PC-3 (cell line): ENCODE measurements at regions not wholly inside any gene's neighbourhood (a gene's known extent, or its start where the extent isn't known, plus 50 kb on each side); places are given as distances from the start of the nearest gene placed in this dataset.

Source experiments
- ATAC-seq: fragments of 200-7000 bp; cut with Tn5 transposase; 2 replicates; pipeline ENCODE4 v1.9.1; 2020; ENCODE audit warnings: mild to moderate bottlenecking, moderate library complexity
- BruUV-seq: library from RNA; stranded (reverse); fragments of 400-500 nt; replicated peaks from 2 replicates; lab custom pipeline; 2021; lab: Mats Ljungman, UMichigan
- CTCF ChIA-PET: fragments of 300-600 bp; sonication (Branson Sonifier 250); formaldehyde crosslinking; loops from one replicate; lab custom pipeline; 2022; ENCODE audit warnings: antibody characterized with exemption; lab: Charles Lee
- POLR2A ChIA-PET: fragments of 300-600 bp; sonication (Branson Sonifier 250); formaldehyde crosslinking; loops from one replicate; lab custom pipeline; 2022; ENCODE audit warnings: antibody characterized with exemption; ENCODE audit not compliant: unreplicated experiment; lab: Charles Lee
- DNase-seq: peaks from one replicate; pipeline ENCODE4 v3.0.0-alpha.2; 2015
- H2AFZ ChIP-seq: fragments of 300-600 bp; sonication (generic); 2 replicates; pipeline ENCODE4 v1.6.0; 2016; ENCODE audit warnings: antibody characterized with exemption, low read length
- H3F3A ChIP-seq: fragments of 300-600 bp; sonication (generic); one replicate; pipeline ENCODE4 v1.6.0; 2017; ENCODE audit warnings: antibody characterized with exemption, low read length, control low read depth, mild to moderate bottlenecking; ENCODE audit not compliant: unreplicated experiment
- H3K27ac ChIP-seq: fragments of 300-600 bp; sonication (generic); 2 replicates; pipeline ENCODE4 v1.5.1; 2016; ENCODE audit warnings: mild to moderate bottlenecking, low read length
- H3K27me3 ChIP-seq: fragments of 300-600 bp; sonication (generic); 2 replicates; pipeline ENCODE4 v1.6.1; 2016; ENCODE audit warnings: low read length, mixed read lengths
- H3K36me3 ChIP-seq: fragments of 300-600 bp; sonication (generic); 2 replicates; pipeline ENCODE4 v1.6.1; 2016; ENCODE audit warnings: low read depth, mixed run types, low read length, mixed read lengths
- H3K4me1 ChIP-seq: fragments of 300-600 bp; sonication (generic); 2 replicates; pipeline ENCODE4 v1.5.1; 2016; ENCODE audit warnings: low read length; ENCODE audit not compliant: insufficient read depth
- H3K4me2 ChIP-seq: fragments of 300-600 bp; sonication (generic); 2 replicates; pipeline ENCODE4 v1.6.0; 2016; ENCODE audit warnings: low read length
- H3K4me3 ChIP-seq: fragments of 300-600 bp; sonication (generic); 2 replicates; pipeline ENCODE4 v1.5.1; 2016; ENCODE audit warnings: mild to moderate bottlenecking, low read length, mixed read lengths
- H3K79me2 ChIP-seq: fragments of 300-600 bp; sonication (generic); 2 replicates; pipeline ENCODE4 v1.6.1; 2017; ENCODE audit warnings: low read length, mixed read lengths
- H3K9ac ChIP-seq: fragments of 300-600 bp; sonication (generic); 2 replicates; pipeline ENCODE4 v1.6.0; 2016; ENCODE audit warnings: mild to moderate bottlenecking, low read length
- H3K9me2 ChIP-seq: fragments of 300-600 bp; sonication (generic); replicated peaks from 2 replicates; pipeline ENCODE4 v1.6.1; 2016; ENCODE audit warnings: mixed run types, low read length, mixed read lengths
- H3K9me3 ChIP-seq: fragments of 300-600 bp; sonication (generic); 2 replicates; pipeline ENCODE4 v1.6.1; 2016; ENCODE audit warnings: low read length, mixed read lengths
- H4K20me1 ChIP-seq: fragments of 300-600 bp; sonication (generic); 2 replicates; pipeline ENCODE4 v1.6.1; 2016; ENCODE audit warnings: low read length, mixed read lengths
- CTCF ChIP-seq: fragments of 300-600 bp; sonication (generic); conservative IDR thresholded peaks from 2 replicates; pipeline ENCODE4 v1.5.1; 2017; ENCODE audit warnings: antibody characterized with exemption, low read depth, mild to moderate bottlenecking, low read length
- EZH2 ChIP-seq: fragments of 300-600 bp; sonication (generic); IDR thresholded peaks from one replicate; pipeline ENCODE4 v1.6.1; 2017; ENCODE audit warnings: antibody characterized with exemption, mild to moderate bottlenecking, low read length; ENCODE audit not compliant: unreplicated experiment
- EZH2phosphoT487 ChIP-seq: fragments of 300-600 bp; sonication (generic); IDR thresholded peaks from 2 replicates; pipeline ENCODE4 v1.6.1; 2018; ENCODE audit warnings: mild to moderate bottlenecking, antibody characterized with exemption, low read length, borderline replicate concordance
- intact Hi-C: fragments of 100-400 bp; cut with micrococcal nuclease; formaldehyde crosslinking; loops from 2 replicates; pipeline ENCODE4 v1.9.0; 2023

GRCh38 chr1:187074445-187075048 lies 245.8 kb downstream of the PLA2G4A start:
- no peak for TF ChIP-seq EZH2
- no peak for TF ChIP-seq EZH2phosphoT487
- no peak for TF ChIP-seq CTCF
- Histone ChIP-seq H4K20me1 (no peaks in the 10 kb centered on the region), H3K4me1 (peaks cover 12% of the 10 kb centered on the region; the same call in 1 of the 2 replicates), H3K79me2 (no peaks in the 10 kb centered on the region), H2AFZ (no peak overlapping the region), H3F3A (no peaks in the 10 kb centered on the region), H3K9ac (no peak overlapping the region), H3K9me2 (no peaks in the 10 kb centered on the region), H3K27me3 (no peaks in the 10 kb centered on the region), H3K9me3 (no peaks in the 10 kb centered on the region), H3K27ac (no peak overlapping the region), H3K36me3 (no peaks in the 10 kb centered on the region), H3K4me3 (no peak overlapping the region), H3K4me2 (no peak overlapping the region)
- ChIA-PET CTCF (no interaction called here), POLR2A (no interaction called here)
- BruUV-seq = no TSS peak
- intact Hi-C loops = no loop called here
- no peak for ATAC-seq
- DNase-seq = no peak

- Histone ChIP-seq H3K4me3 (no peak overlapping the region), H3K79me2 (no peaks in the 10 kb centered on the region), H3F3A (no peaks in the 10 kb centered on the region), H3K9me2 (no peaks in the 10 kb centered on the region), H3K4me2 (no peak overlapping the region), H3K27ac (no peak overlapping the region), H3K36me3 (no peaks in the 10 kb centered on the region), H3K9me3 (no peaks in the 10 kb centered on the region), H3K27me3 (no peaks in the 10 kb centered on the region), H3K4me1 (no peaks in the 10 kb centered on the region), H2AFZ (no peak overlapping the region), H4K20me1 (no peaks in the 10 kb centered on the region), H3K9ac (no peak overlapping the region)
- intact Hi-C loops = no loop called here
- CTCF ChIA-PET = no interaction called here
- no peak for TF ChIP-seq EZH2
- TF ChIP-seq EZH2phosphoT487 = no peak
- no peak for TF ChIP-seq CTCF
- ATAC-seq (peak; percentile 75), DNase-seq (peak; percentile 26)
- no TSS peak for BruUV-seq
- POLR2A ChIA-PET = no interaction called here
Measured at GRCh38 chr1:187076922-187077321, 248.2 kb downstream of the PLA2G4A start.

- Histone ChIP-seq H3K4me3 (no peak overlapping the region), H3K27me3 (no peaks in the 10 kb centered on the region), H3K27ac (no peak overlapping the region), H3K9me3 (no peaks in the 10 kb centered on the region), H2AFZ (no peak overlapping the region), H3K9me2 (no peaks in the 10 kb centered on the region), H3K4me2 (no peak overlapping the region), H3F3A (no peaks in the 10 kb centered on the region), H3K79me2 (no peaks in the 10 kb centered on the region), H4K20me1 (no peaks in the 10 kb centered on the region), H3K9ac (no peak overlapping the region), H3K4me1 (no peaks in the 10 kb centered on the region), H3K36me3 (no peaks in the 10 kb centered on the region)
- no peak for DNase-seq
- POLR2A ChIA-PET = no interaction called here
- ATAC-seq = no peak
- TF ChIP-seq EZH2phosphoT487 (no peak), EZH2 (no peak), CTCF (no peak)
- intact Hi-C loops = no loop called here
- CTCF ChIA-PET = no interaction called here
- no TSS peak for BruUV-seq
Measured at GRCh38 chr1:187078321-187078720, 249.6 kb downstream of the PLA2G4A start.
